PC-9 (cell line): ENCODE measurements at regions not wholly inside any gene's neighbourhood (a gene's known extent, or its start where the extent isn't known, plus 50 kb on each side); places are given as distances from the start of the nearest gene placed in this dataset.

Experiments
- BruUV-seq: library from RNA; stranded (reverse); fragments of 400-500 nt; replicated peaks from 2 replicates; lab custom pipeline; 2021; lab: Mats Ljungman, UMichigan
- CTCF ChIA-PET: fragments of 300-600 bp; sonication (Branson Sonifier 250); formaldehyde crosslinking; loops from one replicate; lab custom pipeline; 2022; ENCODE audit warnings: antibody characterized with exemption; lab: Charles Lee
- POLR2A ChIA-PET: fragments of 300-600 bp; sonication (Branson Sonifier 250); formaldehyde crosslinking; loops from one replicate; lab custom pipeline; 2022; ENCODE audit warnings: antibody characterized with exemption; ENCODE audit not compliant: unreplicated experiment; lab: Charles Lee
- DNase-seq, 2 experiments: peaks; one replicate each; pipeline versions ENCODE4 v3.0.0 to v3.0.0-alpha.2; 2015 to 2022; ENCODE audit warnings: mixed read lengths in 1 of 2
- H2AFZ ChIP-seq: fragments of 200-600 bp; sonication (generic); 2 replicates; pipeline ENCODE4 v1.8.1; 2017; ENCODE audit warnings: antibody characterized with exemption
- H3F3A ChIP-seq: fragments of 200-600 bp; sonication (generic); 2 replicates; pipeline ENCODE4 v1.8.1; 2017; ENCODE audit warnings: antibody characterized with exemption, mild to moderate bottlenecking, low read depth; ENCODE audit not compliant: insufficient read depth
- H3K27ac ChIP-seq: fragments of 200-600 bp; sonication (generic); 2 replicates; pipeline ENCODE4 v1.6.1; 2016; ENCODE audit warnings: mixed run types
- H3K27me3 ChIP-seq: fragments of 200-600 bp; sonication (generic); 2 replicates; pipeline ENCODE4 v1.6.1; 2016; ENCODE audit warnings: low read depth, mixed run types; ENCODE audit not compliant: insufficient read depth
- H3K36me3 ChIP-seq: fragments of 200-600 bp; sonication (generic); 2 replicates; pipeline ENCODE4 v1.6.1; 2016; ENCODE audit warnings: low read depth, mixed run types
- H3K4me1 ChIP-seq: fragments of 200-600 bp; sonication (generic); replicated peaks from 2 replicates; pipeline ENCODE4 v1.6.1; 2016; ENCODE audit warnings: mixed run types; ENCODE audit not compliant: insufficient read depth
- H3K4me2 ChIP-seq: fragments of 200-600 bp; sonication (generic); 2 replicates; pipeline ENCODE4 v1.6.1; 2017; ENCODE audit warnings: mixed run types
- H3K4me3 ChIP-seq: fragments of 200-600 bp; sonication (generic); 2 replicates; pipeline ENCODE4 v1.6.1; 2016; ENCODE audit warnings: mixed run types
- H3K79me2 ChIP-seq: fragments of 200-600 bp; sonication (generic); 2 replicates; pipeline ENCODE4 v1.6.1; 2017; ENCODE audit warnings: low read depth, mixed run types
- H3K9me2 ChIP-seq: fragments of 200-600 bp; sonication (generic); 2 replicates; pipeline ENCODE4 v1.8.1; 2017; ENCODE audit warnings: mild to moderate bottlenecking; ENCODE audit not compliant: insufficient read depth
- H3K9me3 ChIP-seq: fragments of 200-600 bp; sonication (generic); 2 replicates; pipeline ENCODE4 v1.8.1; 2016; ENCODE audit warnings: low read depth; ENCODE audit not compliant: insufficient read depth
- H4K20me1 ChIP-seq: fragments of 200-600 bp; sonication (generic); 2 replicates; pipeline ENCODE4 v1.8.1; 2017; ENCODE audit not compliant: insufficient read depth
- EZH2 ChIP-seq: fragments of 200-600 bp; sonication (generic); IDR thresholded peaks from 2 replicates; pipeline ENCODE4 v1.8.0; 2017; ENCODE audit warnings: antibody characterized with exemption, low read depth
- intact Hi-C: fragments of 100-400 bp; cut with micrococcal nuclease; formaldehyde crosslinking; loops from one replicate; pipeline ENCODE4 v1.10.0; 2022; ENCODE audit not compliant: unreplicated experiment
- TF ChIP-seq, protein P1 (sequence below): fragments of 200-600 bp; sonication (generic); conservative IDR thresholded peaks from 2 replicates; pipeline ENCODE4 v1.6.1; 2017; ENCODE audit warnings: mixed run types, antibody characterized with exemption, mild to moderate bottlenecking, moderate library complexity

DNA sequence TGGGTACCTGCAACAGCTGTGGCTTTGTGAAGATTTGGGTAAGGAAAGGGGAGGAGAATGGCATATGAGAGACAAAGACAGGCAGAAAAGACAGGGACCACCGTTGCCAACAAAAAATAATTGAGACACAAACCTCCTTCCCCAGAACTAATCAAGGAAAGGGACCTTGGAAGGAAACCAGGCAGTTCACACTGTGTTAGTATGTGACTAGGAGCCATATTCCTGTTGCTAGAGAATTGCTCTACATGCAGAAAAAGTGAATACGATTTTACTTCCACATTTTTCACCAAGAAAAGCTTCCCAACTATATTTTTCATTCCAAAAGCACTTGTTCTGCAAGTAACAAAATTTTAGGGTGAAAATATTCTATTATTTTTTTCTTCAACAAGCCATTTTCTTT lies 393.7 kb upstream of the ADAMTS9 start:
- TF ChIP-seq EZH2: no peak
- TF ChIP-seq, protein P1, sequence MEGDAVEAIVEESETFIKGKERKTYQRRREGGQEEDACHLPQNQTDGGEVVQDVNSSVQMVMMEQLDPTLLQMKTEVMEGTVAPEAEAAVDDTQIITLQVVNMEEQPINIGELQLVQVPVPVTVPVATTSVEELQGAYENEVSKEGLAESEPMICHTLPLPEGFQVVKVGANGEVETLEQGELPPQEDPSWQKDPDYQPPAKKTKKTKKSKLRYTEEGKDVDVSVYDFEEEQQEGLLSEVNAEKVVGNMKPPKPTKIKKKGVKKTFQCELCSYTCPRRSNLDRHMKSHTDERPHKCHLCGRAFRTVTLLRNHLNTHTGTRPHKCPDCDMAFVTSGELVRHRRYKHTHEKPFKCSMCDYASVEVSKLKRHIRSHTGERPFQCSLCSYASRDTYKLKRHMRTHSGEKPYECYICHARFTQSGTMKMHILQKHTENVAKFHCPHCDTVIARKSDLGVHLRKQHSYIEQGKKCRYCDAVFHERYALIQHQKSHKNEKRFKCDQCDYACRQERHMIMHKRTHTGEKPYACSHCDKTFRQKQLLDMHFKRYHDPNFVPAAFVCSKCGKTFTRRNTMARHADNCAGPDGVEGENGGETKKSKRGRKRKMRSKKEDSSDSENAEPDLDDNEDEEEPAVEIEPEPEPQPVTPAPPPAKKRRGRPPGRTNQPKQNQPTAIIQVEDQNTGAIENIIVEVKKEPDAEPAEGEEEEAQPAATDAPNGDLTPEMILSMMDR: no peak
- ChIA-PET CTCF (no interaction called here), POLR2A (no interaction called here)
- no peaks in the 10 kb centered on the region for H3K79me2 ChIP-seq
- no peaks in the 10 kb centered on the region for H3K9me3 ChIP-seq
- H3K9me2 ChIP-seq: no peaks in the 10 kb centered on the region
- H3K4me2 ChIP-seq: no peak overlapping the region
- no peak for DNase-seq
- no peaks in the 10 kb centered on the region for H3F3A ChIP-seq
- no peak overlapping the region for H3K27ac ChIP-seq
- H4K20me1 ChIP-seq: no peaks in the 10 kb centered on the region
- H3K4me1 ChIP-seq: no peaks in the 10 kb centered on the region
- intact Hi-C loops: no loop called here
- BruUV-seq: no TSS peak
- no peak overlapping the region for H3K4me3 ChIP-seq
- H3K36me3 ChIP-seq: no peaks in the 10 kb centered on the region
- no peak overlapping the region for H2AFZ ChIP-seq
- no peaks in the 10 kb centered on the region for H3K27me3 ChIP-seq

GRCh38 chr3:65080432-65080831 lies 392.6 kb upstream of the ADAMTS9 start:
- Histone ChIP-seq H3K9me3 (no peaks in the 10 kb centered on the region), H3K4me2 (no peak overlapping the region), H4K20me1 (no peaks in the 10 kb centered on the region), H3K79me2 (no peaks in the 10 kb centered on the region), H3K4me3 (no peak overlapping the region), H3K27ac (no peak overlapping the region), H3K27me3 (no peaks in the 10 kb centered on the region), H3K9me2 (no peaks in the 10 kb centered on the region), H2AFZ (no peak overlapping the region), H3F3A (no peaks in the 10 kb centered on the region), H3K4me1 (no peaks in the 10 kb centered on the region), H3K36me3 (no peaks in the 10 kb centered on the region)
- ChIA-PET CTCF (interaction anchor here (0.5 kb wide), 1 partner anchor 50 kb away, joined by 3 read pairs; no protein-coding TSS in a partner anchor), POLR2A (no interaction called here)
- intact Hi-C loops: no loop called here
- DNase-seq: no peak
- no TSS peak for BruUV-seq
- TF ChIP-seq, protein P1: no peak; the same call in 1 of the 2 replicates
- TF ChIP-seq EZH2: no peak

- BruUV-seq: no TSS peak
- CTCF ChIA-PET: no interaction called here
- Histone ChIP-seq H3K27me3 (no peaks in the 10 kb centered on the region), H3K4me1 (no peaks in the 10 kb centered on the region), H2AFZ (no peak overlapping the region), H4K20me1 (no peaks in the 10 kb centered on the region), H3K9me3 (no peaks in the 10 kb centered on the region), H3F3A (no peaks in the 10 kb centered on the region), H3K36me3 (no peaks in the 10 kb centered on the region), H3K9me2 (no peaks in the 10 kb centered on the region), H3K27ac (no peak overlapping the region), H3K4me2 (no peak overlapping the region), H3K79me2 (no peaks in the 10 kb centered on the region), H3K4me3 (no peak overlapping the region)
- POLR2A ChIA-PET: no interaction called here
- intact Hi-C loops: no loop called here
- DNase-seq: no peak
- no peak for TF ChIP-seq EZH2
- TF ChIP-seq, protein P1: no peak
These were observed 391.8 kb upstream of the ADAMTS9 start for GRCh38 chr3:65079560-65079959.
